GM21737 (cell line): ENCODE measurements at regions not wholly inside any gene's neighbourhood (a gene's known extent, or its start where the extent isn't known, plus 50 kb on each side); places are given as distances from the start of the nearest gene placed in this dataset.
"Not testable (repeated sequence)": the region's sequence is repeated elsewhere in the genome, so short reads cannot be mapped to it uniquely, and the experiment has no call there.

Source experiments
- ATAC-seq: cut with Tn5 transposase; IDR thresholded peaks from one replicate; pipeline ENCODE4 v1.9.1; 2021; ENCODE audit warnings: mild to moderate bottlenecking, moderate library complexity; ENCODE audit not compliant: unreplicated experiment

- ATAC-seq: peak; percentile 15
Measured at GRCh38 chr12:34219046-34219770, 196.9 kb downstream of the ALG10 start.

GRCh38 chr12:34220079-34220478 lies 197.8 kb downstream of the ALG10 start:
- not testable (repeated sequence) for ATAC-seq

GRCh38 chr12:34223640-34224039 lies 201.3 kb downstream of the ALG10 start:
- no peak for ATAC-seq

GRCh38 chr12:34226044-34226443 lies 203.7 kb downstream of the ALG10 start:
- ATAC-seq: not testable (repeated sequence)

GRCh38 chr12:34228046-34228445 lies 205.8 kb downstream of the ALG10 start:
- not testable (repeated sequence) for ATAC-seq

GRCh38 chr12:34229033-34229432 lies 206.7 kb downstream of the ALG10 start:
- not testable (repeated sequence) for ATAC-seq

GRCh38 chr12:34233618-34234017 lies 211.3 kb downstream of the ALG10 start:
- ATAC-seq: no peak

- ATAC-seq: no peak
Measured at GRCh38 chr12:34236073-34236472, 213.8 kb downstream of the ALG10 start.

- no peak for ATAC-seq
Measured at GRCh38 chr12:34244608-34245007, 222.3 kb downstream of the ALG10 start.

GRCh38 chr12:34249271-34249670 lies 227.0 kb downstream of the ALG10 start:
- no peak for ATAC-seq

GRCh38 chr12:34251879-34252278 lies 229.6 kb downstream of the ALG10 start:
- not testable (repeated sequence) for ATAC-seq

GRCh38 chr12:34253674-34254073 lies 231.4 kb downstream of the ALG10 start:
- no peak for ATAC-seq

- ATAC-seq: no peak
Measured at GRCh38 chr12:34257093-34257492, 234.8 kb downstream of the ALG10 start.

GRCh38 chr12:34262140-34262539 lies 239.8 kb downstream of the ALG10 start:
- ATAC-seq: not testable (repeated sequence)

- no peak for ATAC-seq
Measured at GRCh38 chr12:34264110-34264509, 241.8 kb downstream of the ALG10 start.

- ATAC-seq: not testable (repeated sequence)
Measured at GRCh38 chr12:34273703-34274102, 251.4 kb downstream of the ALG10 start.

- no peak for ATAC-seq
Measured at GRCh38 chr12:34275129-34275528, 252.8 kb downstream of the ALG10 start.

GRCh38 chr12:34286483-34286882 lies 264.2 kb downstream of the ALG10 start:
- no peak for ATAC-seq

- no peak for ATAC-seq
Measured at GRCh38 chr12:34286934-34287333, 264.6 kb downstream of the ALG10 start.

- ATAC-seq: no peak
Measured at GRCh38 chr12:34287437-34287836, 265.1 kb downstream of the ALG10 start.

GRCh38 chr12:34287986-34288962 lies 266.0 kb downstream of the ALG10 start:
- no peak for ATAC-seq

GRCh38 chr12:34288963-34289345 lies 266.7 kb downstream of the ALG10 start:
- no peak for ATAC-seq
